ENCODE measurements at regions not wholly inside any gene's neighbourhood (a gene's known extent, or its start where the extent isn't known, plus 50 kb on each side); places are given as distances from the start of the nearest gene placed in this dataset.
"Not testable (repeated sequence)": the region's sequence is repeated elsewhere in the genome, so short reads cannot be mapped to it uniquely, and the experiment has no call there.

GRCh38 chr2:203623096-203623495 lies 83.3 kb upstream of the CD28 start:
- no peak for TF ChIP-seq CTCF (IDR thresholded peaks at IDR 0.05)
- TF ChIP-seq POLR2A (IDR thresholded peaks at IDR 0.05) = no peak
- intact Hi-C loops (cut with DNase I; ENCODE audit: low total_unique reads) = no loop called here
- DNase-seq (ENCODE audit: low spot score in 2 of 2) = no peak
- 93 to 96% methylated on average over 3 of the region's 3 CpGs for WGBS, 2 donors
- no peak overlapping the region for H3K4me3 ChIP-seq (ENCODE audit: low read depth, poor library complexity, severe bottlenecking)

- intact Hi-C loops (cut with DNase I; ENCODE audit: low total_unique reads) = no loop called here
- no peak for DNase-seq (ENCODE audit: low spot score in 2 of 2)
- no peak for TF ChIP-seq CTCF (IDR thresholded peaks at IDR 0.05)
- 46 to 48% methylated on average over 6 of the region's 6 CpGs for WGBS, 2 donors
- H3K4me3 ChIP-seq (ENCODE audit: low read depth, poor library complexity, severe bottlenecking) = no peak overlapping the region
Measured at GRCh38 chr2:203623661-203624060, 82.8 kb upstream of the CD28 start.

- DNase-seq (ENCODE audit: low spot score in 2 of 2) = no peak
- TF ChIP-seq POLR2A (IDR thresholded peaks at IDR 0.05) (no peak), CTCF (IDR thresholded peaks at IDR 0.05) (no peak)
- no peak overlapping the region for H3K4me3 ChIP-seq (ENCODE audit: low read depth, poor library complexity, severe bottlenecking)
- 76 to 85% methylated on average over 1 of the region's 1 CpG for WGBS, 2 donors
- intact Hi-C loops (cut with DNase I; ENCODE audit: low total_unique reads) = no loop called here
Measured at GRCh38 chr2:203625701-203626100, 80.7 kb upstream of the CD28 start.

GRCh38 chr2:203626247-203626646 lies 80.2 kb upstream of the CD28 start:
- DNase-seq (ENCODE audit: low spot score in 2 of 2); H3K4me3 ChIP-seq (ENCODE audit: low read depth, poor library complexity, severe bottlenecking); intact Hi-C loops (cut with DNase I; ENCODE audit: low total_unique reads): not testable (repeated sequence)
- WGBS, 2 donors = 78 to 91% methylated on average over 4 of the region's 4 CpGs

- intact Hi-C loops (cut with DNase I; ENCODE audit: low total_unique reads) = no loop called here
- TF ChIP-seq CTCF (IDR thresholded peaks at IDR 0.05) (no peak), POLR2A (IDR thresholded peaks at IDR 0.05) (no peak)
- DNase-seq (ENCODE audit: low spot score in 2 of 2) = no peak
- H3K4me3 ChIP-seq (ENCODE audit: low read depth, poor library complexity, severe bottlenecking) = no peak overlapping the region
- 30 to 31% methylated on average over 2 of the region's 2 CpGs for WGBS, 2 donors
Measured at GRCh38 chr2:203626952-203627681, 79.3 kb upstream of the CD28 start.

GRCh38 chr2:203629699-203630098 lies 76.7 kb upstream of the CD28 start:
- no peak for TF ChIP-seq POLR2A (IDR thresholded peaks at IDR 0.05)
- no peak for TF ChIP-seq CTCF (IDR thresholded peaks at IDR 0.05)
- WGBS, 2 donors = 92 to 96% methylated on average over 2 of the region's 2 CpGs
- DNase-seq (ENCODE audit: low spot score in 2 of 2) = no peak
- intact Hi-C loops (cut with DNase I; ENCODE audit: low total_unique reads) = no loop called here
- H3K4me3 ChIP-seq (ENCODE audit: low read depth, poor library complexity, severe bottlenecking) = no peak overlapping the region

All from lower leg skin (tissue), 4 donors.